Fibroblast of pulmonary artery (primary cell): ENCODE measurements at regions not wholly inside any gene's neighbourhood (a gene's known extent, or its start where the extent isn't known, plus 50 kb on each side); places are given as distances from the start of the nearest gene placed in this dataset.

Experiments
- DNase-seq: peaks from one replicate; pipeline ENCODE4 v3.0.0-alpha.2; 2010; ENCODE audit warnings: low read depth
- H3K4me3 ChIP-seq: replicated peaks from 2 replicates; pipeline ENCODE4 v1.5.1; 2011; ENCODE audit warnings: low read depth, mild to moderate bottlenecking, control low read depth, low read length, moderate library complexity
- CTCF ChIP-seq: IDR thresholded peaks from 2 replicates; pipeline ENCODE4 v1.5.1; 2011; ENCODE audit warnings: mild to moderate bottlenecking, control low read depth, low read length, inconsistent platforms; ENCODE audit errors: missing control alignments

GRCh38 chr9:19615036-19615624 is 173.7 kb downstream of the SLC24A2 start:
- DNase-seq = no peak
- H3K4me3 ChIP-seq = no peak overlapping the region
- TF ChIP-seq CTCF = no peak

GRCh38 chr9:19614294-19614693 is 174.5 kb downstream of the SLC24A2 start:
- H3K4me3 ChIP-seq = no peak overlapping the region
- TF ChIP-seq CTCF = no peak
- DNase-seq = no peak

GRCh38 chr9:19600538-19600937 is 188.3 kb downstream of the SLC24A2 start:
- TF ChIP-seq CTCF = no peak
- DNase-seq = no peak
- no peak overlapping the region for H3K4me3 ChIP-seq

GRCh38 chr9:19598722-19599121 is 189.9 kb downstream of the ACER2 start:
- no peak overlapping the region for H3K4me3 ChIP-seq
- no peak for DNase-seq
- TF ChIP-seq CTCF = no peak

GRCh38 chr9:19597176-19597575 is 188.4 kb downstream of the ACER2 start:
- no peak for TF ChIP-seq CTCF
- DNase-seq = no peak
- no peak overlapping the region for H3K4me3 ChIP-seq

- no peak overlapping the region for H3K4me3 ChIP-seq
- no peak for DNase-seq
- no peak for TF ChIP-seq CTCF
Observed at GRCh38 chr9:19595003-19595402, 186.2 kb downstream of the ACER2 start.

GRCh38 chr9:19587678-19588077 is 178.9 kb downstream of the ACER2 start:
- DNase-seq = no peak
- no peak for TF ChIP-seq CTCF
- H3K4me3 ChIP-seq = no peak overlapping the region
